Stimulated activated CD4-positive, alpha-beta T cell treated with anti-CD3 and anti-CD28 coated beads, Interleukin-1b, Interleukin-23, amount 100 ng/mL, for 4 hours (primary cell): ENCODE measurements at regions not wholly inside any gene's neighbourhood (a gene's known extent, or its start where the extent isn't known, plus 50 kb on each side); places are given as distances from the start of the nearest gene placed in this dataset.

Experiments
- DNase-seq, 2 donors: peaks; one replicate each; pipeline ENCODE4 v3.0.0-alpha.2; 2020; ENCODE audit warnings: low read depth in 2 of 2

GRCh38 chr15:94535298-94536048 is 304.1 kb downstream of the MCTP2 start:
- DNase-seq: no peak

DNA sequence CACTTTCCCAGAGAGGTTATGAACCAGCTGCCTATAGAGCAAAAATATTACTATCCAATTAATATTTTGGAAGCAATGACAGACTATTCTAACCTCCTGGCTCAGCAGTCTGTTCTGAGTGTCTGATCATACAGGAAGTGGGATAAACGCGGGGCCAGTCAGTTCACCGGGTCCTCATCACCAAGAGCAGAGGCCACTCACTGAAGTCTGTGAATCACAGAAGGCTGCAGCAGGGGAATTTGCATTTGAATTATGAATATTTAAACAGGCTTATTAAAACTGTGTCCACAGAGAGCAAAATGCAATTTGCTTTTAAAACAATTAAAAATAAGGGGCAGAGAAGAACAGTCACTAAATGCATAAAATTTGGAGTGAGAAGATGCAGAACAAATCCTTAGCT is 305.2 kb downstream of the MCTP2 start:
- DNase-seq: no peak

GRCh38 chr15:94538280-94538679 is 306.9 kb downstream of the MCTP2 start:
- no peak for DNase-seq

DNA sequence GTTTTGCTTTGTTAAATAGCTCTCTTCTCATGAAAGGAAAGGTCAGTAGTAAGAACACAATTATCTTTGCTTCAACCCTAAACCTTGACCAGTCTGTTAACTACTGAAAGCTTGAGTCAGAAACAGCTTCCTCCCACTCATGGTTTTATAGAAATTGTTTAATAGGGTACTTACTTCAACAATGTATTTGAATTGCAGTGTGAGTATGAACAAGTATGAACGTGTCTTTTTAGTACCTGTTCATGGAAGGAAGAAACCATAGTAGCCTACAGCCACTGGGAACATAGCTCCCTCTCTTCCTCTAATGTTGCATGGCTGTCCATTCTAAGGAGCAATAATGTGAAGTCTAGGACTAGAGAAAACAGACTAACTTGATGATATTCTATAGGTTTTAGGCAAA is 311.0 kb downstream of the MCTP2 start:
- no peak for DNase-seq

DNA sequence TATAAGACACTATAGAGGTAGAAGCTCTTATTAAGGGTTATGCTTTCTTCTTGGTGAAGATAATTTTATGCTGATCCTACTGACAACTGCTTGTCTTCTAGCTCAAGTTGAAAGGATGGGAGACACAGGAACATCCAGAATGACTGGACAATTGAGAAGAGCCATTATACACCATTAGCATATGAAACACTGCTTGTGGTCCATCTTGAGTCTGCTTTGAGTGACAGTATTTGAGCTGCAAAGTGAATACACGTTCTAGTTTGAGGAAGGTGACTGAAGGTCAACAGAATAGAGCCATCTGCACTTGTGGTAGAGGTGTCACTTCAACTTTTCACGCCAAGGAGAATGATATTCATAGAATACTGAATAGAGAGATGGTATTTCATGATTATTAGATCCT is 315.4 kb downstream of the MCTP2 start:
- DNase-seq: no peak

GRCh38 chr15:94547711-94548110 is 316.4 kb downstream of the MCTP2 start:
- no peak for DNase-seq

GRCh38 chr15:94555841-94556519 is 324.6 kb downstream of the MCTP2 start:
- no peak for DNase-seq

DNA sequence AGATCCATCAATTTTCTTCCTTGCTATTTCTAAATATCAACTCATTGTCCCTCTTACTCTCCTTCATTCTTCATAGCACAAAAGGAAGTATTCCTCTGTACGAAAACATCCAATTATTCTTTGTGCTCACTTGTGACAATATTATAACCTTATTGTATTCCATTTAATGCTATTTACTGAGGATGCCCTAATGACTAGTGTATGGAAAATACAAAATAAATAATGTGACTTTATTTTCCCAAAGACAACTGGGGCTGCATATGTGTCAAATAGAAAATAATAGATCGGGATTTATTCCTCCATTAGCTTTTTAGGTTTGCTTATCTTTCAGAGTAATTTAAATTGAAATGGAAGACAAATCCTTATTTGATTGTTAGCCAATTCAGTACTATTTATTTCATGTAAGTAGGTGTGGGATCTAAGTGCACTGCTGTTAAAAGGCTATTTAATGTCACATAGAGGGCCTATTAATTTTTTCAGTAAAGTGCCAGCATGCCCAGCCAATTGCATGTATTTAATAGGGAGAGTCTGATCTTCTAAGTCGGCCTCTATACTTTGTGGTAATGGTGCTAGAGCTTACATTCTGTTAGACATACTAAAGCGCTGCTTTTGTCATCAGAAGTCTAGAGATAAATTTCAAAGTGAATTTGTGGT is 329.8 kb downstream of the MCTP2 start:
- DNase-seq: no peak

DNA sequence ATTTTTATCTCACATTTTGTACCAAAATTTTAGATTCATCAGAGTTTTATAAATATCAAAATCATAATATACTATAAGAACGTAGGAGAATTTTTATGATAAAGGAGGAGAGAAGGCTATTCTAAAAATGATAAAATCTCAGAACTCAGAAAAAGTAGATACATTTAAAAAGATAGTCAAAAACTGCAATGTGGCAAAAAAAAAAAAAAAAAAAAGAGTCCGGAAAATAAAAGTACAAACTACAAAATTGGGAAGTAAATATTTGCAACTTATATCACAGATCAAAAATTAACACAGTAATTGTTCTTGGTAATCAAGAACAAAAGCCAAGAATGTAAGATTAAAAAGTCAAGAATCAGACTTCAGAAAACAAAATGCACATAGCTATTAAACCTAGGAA is 332.1 kb downstream of the MCTP2 start:
- DNase-seq: no peak

DNA sequence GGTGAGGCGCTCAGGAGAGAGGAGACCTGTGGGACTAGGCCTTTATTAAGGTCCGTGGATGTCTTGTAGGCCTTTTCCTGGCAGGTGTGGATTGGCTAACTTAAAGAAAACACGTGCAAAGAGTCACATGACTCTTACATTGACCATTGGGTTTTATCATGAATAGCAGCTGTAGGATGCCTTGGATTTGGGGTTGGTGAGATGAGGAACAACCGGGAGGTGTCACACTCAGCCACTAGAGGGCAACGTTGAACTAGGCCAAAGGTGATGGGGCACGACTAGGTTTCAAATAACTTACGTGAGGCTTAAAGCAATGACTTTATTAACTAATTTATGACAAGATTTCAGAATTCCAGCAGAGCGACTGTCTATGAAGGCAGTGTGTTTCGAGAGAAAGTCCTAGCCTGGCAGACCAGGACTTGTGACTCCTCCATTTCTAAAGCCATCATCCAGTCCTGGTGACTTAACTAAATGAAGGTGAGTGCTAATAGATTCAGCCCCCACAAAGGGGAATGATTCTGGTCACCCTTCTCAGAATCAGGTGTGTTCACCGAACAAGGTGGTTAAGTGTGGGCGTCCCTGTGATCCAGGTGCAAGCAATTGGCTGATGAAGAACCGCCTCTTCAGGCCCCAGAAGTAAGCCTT is 345.6 kb downstream of the MCTP2 start:
- DNase-seq: peak in 1 of 2 donors; percentile 16

- no peak for DNase-seq
Measured at GRCh38 chr15:94579286-94579685, 347.9 kb downstream of the MCTP2 start.

- DNase-seq: no peak
Measured at GRCh38 chr15:94580211-94580885, 349.0 kb downstream of the MCTP2 start.

DNA sequence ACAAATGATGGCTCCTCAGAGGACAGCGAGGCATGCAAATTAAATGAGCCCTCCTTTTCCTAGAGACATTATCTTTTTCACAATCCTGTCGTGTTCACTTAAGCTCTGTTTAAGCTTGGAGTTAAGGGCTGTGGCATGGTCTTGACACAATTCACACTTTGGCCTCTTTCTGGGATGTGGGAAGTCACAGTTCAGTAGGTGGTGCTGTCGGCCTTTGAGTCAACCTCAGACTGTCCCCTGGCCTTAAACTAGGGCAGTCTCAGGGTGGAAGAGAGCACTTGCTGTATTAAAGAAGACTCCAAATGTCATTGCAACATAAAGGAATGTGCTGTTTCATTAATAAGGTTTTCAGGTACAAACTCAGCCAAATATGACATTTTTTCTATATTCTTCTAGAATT is 351.0 kb downstream of the MCTP2 start:
- no peak for DNase-seq

GRCh38 chr15:94584833-94585244 is 353.5 kb downstream of the MCTP2 start:
- DNase-seq: peak in 1 of 2 donors; percentile 13

DNA sequence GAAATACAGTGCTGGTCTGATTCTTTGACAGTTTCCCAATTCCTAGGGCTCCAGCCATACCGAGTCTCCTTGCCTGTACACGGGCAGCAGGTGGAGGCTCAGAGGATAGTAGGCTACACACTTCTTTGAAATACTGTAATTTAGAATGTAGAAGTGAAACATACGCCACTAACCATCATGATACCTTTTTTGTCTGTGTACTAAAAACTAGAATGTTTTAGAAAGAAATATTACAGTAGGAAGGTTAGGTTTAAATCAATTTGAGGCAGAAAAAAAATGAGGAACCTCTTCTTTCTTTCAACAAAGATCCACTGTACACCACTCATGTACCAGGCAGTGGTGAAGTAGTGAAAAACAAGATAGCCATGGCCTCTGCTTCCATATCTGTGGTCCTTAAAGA is 354.7 kb downstream of the MCTP2 start:
- DNase-seq: no peak

DNA sequence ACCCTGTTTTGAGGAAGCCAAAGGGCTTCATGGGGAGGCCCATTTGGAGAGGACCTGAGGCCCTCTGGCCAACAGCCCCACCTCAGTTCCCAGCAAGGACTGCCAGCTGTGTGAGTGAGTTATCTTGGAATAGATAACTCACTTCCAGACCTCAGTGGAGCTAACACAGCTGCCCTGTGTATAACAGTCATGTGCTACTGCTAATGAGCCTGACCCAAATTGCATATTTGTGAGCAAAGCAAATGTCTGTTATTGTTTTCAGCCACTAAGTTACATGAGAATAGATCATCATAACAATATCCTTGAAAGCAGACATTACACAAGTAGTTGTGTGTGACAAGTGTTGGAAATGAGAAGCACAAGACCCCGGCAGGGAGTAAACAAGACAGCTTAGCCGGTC is 355.8 kb downstream of the MCTP2 start:
- DNase-seq: no peak

DNA sequence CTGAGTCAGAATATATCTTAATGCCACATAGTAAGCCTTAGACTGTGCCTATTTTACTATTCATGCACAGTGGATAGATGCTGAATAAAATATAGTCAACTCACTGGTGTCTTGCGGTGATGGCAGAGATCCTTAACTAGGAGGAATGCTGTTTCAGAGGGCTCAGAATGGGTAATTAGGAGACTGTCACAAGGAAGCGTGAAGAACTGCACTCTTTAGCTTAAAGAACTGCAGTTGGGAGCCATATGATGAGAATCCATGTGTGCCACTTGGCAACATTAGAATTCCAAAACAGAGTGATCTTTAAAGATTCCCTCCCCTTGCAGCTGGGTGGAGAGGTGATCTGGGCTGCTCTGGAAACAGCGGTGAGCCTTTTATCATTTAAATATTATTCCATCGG is 357.6 kb downstream of the MCTP2 start:
- DNase-seq: no peak

- DNase-seq: no peak
Measured at GRCh38 chr15:94592495-94592894, 361.1 kb downstream of the MCTP2 start.

DNA sequence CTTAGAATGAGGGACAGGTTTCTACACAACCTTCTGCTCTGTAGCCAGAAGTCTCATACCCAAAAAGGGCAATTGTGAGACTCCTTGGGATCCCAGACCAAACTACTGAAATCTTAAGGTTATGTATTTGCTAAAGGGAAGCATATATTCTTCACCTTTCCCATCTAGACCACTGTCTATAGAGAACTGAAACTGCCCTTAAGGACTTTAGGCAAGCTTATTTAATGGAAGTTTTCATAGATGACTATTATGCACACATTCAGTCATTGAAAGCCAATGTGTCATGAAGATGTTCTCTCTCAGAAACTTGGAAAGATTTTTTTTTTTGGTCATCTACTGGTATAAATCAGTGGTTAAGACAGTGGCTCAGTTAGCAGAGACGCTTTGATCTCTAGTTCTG is 365.3 kb downstream of the MCTP2 start:
- DNase-seq: no peak

GRCh38 chr15:94600505-94600904 is 369.1 kb downstream of the MCTP2 start:
- no peak for DNase-seq

- DNase-seq: no peak
Measured at GRCh38 chr15:94602754-94603470, 371.6 kb downstream of the MCTP2 start.
